GM23338 (cell line): ENCODE measurements at regions not wholly inside any gene's neighbourhood (a gene's known extent, or its start where the extent isn't known, plus 50 kb on each side); places are given as distances from the start of the nearest gene placed in this dataset.

Experiments used
- ATAC-seq: fragments of 200-7000 bp; cut with Tn5 transposase; 3 replicates; pipeline ENCODE4 v1.9.1; 2020
- DNase-seq: peaks from one replicate; pipeline ENCODE4 v3.0.0-alpha.2; 2015; ENCODE audit warnings: low spot score
- H2AFZ ChIP-seq: fragments of 200-600 bp; sonication (generic); 2 replicates; pipeline ENCODE4 v1.8.0; 2016; ENCODE audit warnings: antibody characterized with exemption, mild to moderate bottlenecking, moderate library complexity
- H3F3A ChIP-seq: fragments of 200-600 bp; sonication (generic); replicated peaks from 2 replicates; pipeline ENCODE4 v1.8.0; 2017; ENCODE audit warnings: antibody characterized with exemption, mixed run types, low read depth
- H3K27ac ChIP-seq: fragments of 200-600 bp; sonication (generic); 2 replicates; pipeline ENCODE4 v1.6.1; 2016; ENCODE audit warnings: low read depth
- H3K27me3 ChIP-seq: fragments of 200-600 bp; sonication (generic); 2 replicates; pipeline ENCODE4 v1.8.0; 2016; ENCODE audit warnings: mild to moderate bottlenecking, mixed run types, moderate library complexity; ENCODE audit not compliant: insufficient read depth
- H3K36me3 ChIP-seq: fragments of 200-600 bp; sonication (generic); 2 replicates; pipeline ENCODE4 v1.8.0; 2016; ENCODE audit warnings: mild to moderate bottlenecking; ENCODE audit not compliant: insufficient read depth
- H3K4me1 ChIP-seq: fragments of 200-600 bp; sonication (generic); 2 replicates; pipeline ENCODE4 v1.8.0; 2016; ENCODE audit warnings: mild to moderate bottlenecking, moderate library complexity; ENCODE audit not compliant: insufficient read depth
- H3K4me2 ChIP-seq: fragments of 200-600 bp; sonication (generic); 2 replicates; pipeline ENCODE4 v1.7.1; 2017; ENCODE audit warnings: mixed run types
- H3K4me3 ChIP-seq: fragments of 200-600 bp; sonication (generic); 2 replicates; pipeline ENCODE4 v1.6.1; 2016; ENCODE audit warnings: mixed run types
- H3K79me2 ChIP-seq: fragments of 200-600 bp; sonication (generic); replicated peaks from 2 replicates; pipeline ENCODE4 v1.8.0; 2017; ENCODE audit warnings: mild to moderate bottlenecking; ENCODE audit not compliant: insufficient read depth
- H3K9me2 ChIP-seq: fragments of 200-600 bp; sonication (generic); 2 replicates; pipeline ENCODE4 v1.8.0; 2017; ENCODE audit not compliant: insufficient read depth
- H4K20me1 ChIP-seq: fragments of 200-600 bp; sonication (generic); replicated peaks from 2 replicates; pipeline ENCODE4 v1.8.0; 2017; ENCODE audit warnings: mild to moderate bottlenecking; ENCODE audit not compliant: insufficient read depth
- H3K27ac Mint-ChIP-seq: 2 replicates; pipeline ENCODE4 v1.8.0; 2020; ENCODE audit warnings: inconsistent platforms, mild to moderate bottlenecking, moderate library complexity, mixed read lengths
- H3K27me3 Mint-ChIP-seq: 3 replicates; pipeline ENCODE4 v1.8.0; 2022; ENCODE audit warnings: low read depth, mild to moderate bottlenecking, moderate library complexity, mixed read lengths, inconsistent platforms; ENCODE audit not compliant: insufficient read depth, poor library complexity
- H3K36me3 Mint-ChIP-seq: 3 replicates; pipeline ENCODE4 v1.8.0; 2021; ENCODE audit warnings: low read depth, mild to moderate bottlenecking, inconsistent platforms, moderate library complexity, mixed read lengths
- H3K4me1 Mint-ChIP-seq: 3 replicates; pipeline ENCODE4 v1.8.0; 2020; ENCODE audit warnings: mild to moderate bottlenecking, inconsistent platforms, mixed read lengths
- H3K4me3 Mint-ChIP-seq: 3 replicates; pipeline ENCODE4 v1.8.0; 2021; ENCODE audit warnings: moderate library complexity, mild to moderate bottlenecking, inconsistent platforms, mixed read lengths
- H3K9me3 Mint-ChIP-seq: 3 replicates; pipeline ENCODE4 v1.8.0; 2020; ENCODE audit warnings: moderate library complexity, mild to moderate bottlenecking, inconsistent platforms, mixed read lengths
- CREB1 ChIP-seq: fragments of 250-450 bp; sonication (Bioruptor Pico); IDR thresholded peaks from 2 replicates; pipeline ENCODE4 v1.5.0; 2020; ENCODE audit warnings: low read depth, mild to moderate bottlenecking, moderate library complexity
- ETS1 ChIP-seq: IDR thresholded peaks from 2 replicates; pipeline ENCODE4 v1.6.1; 2016; ENCODE audit warnings: antibody characterized with exemption
- EZH2 ChIP-seq: fragments of 200-600 bp; sonication (generic); IDR thresholded peaks from one replicate; pipeline ENCODE4 v1.8.0; 2017; ENCODE audit warnings: antibody characterized with exemption, mild to moderate bottlenecking, low read depth; ENCODE audit not compliant: unreplicated experiment
- EZH2phosphoT487 ChIP-seq: fragments of 200-600 bp; sonication (generic); IDR thresholded peaks from one replicate; pipeline ENCODE4 v1.8.1; 2018; ENCODE audit warnings: antibody characterized with exemption; ENCODE audit not compliant: unreplicated experiment
- NANOG ChIP-seq: IDR thresholded peaks from 2 replicates; pipeline ENCODE4 v1.6.1; 2016; ENCODE audit warnings: antibody characterized with exemption, borderline replicate concordance
- POLR2AphosphoS5 ChIP-seq: IDR thresholded peaks from 2 replicates; pipeline ENCODE4 v1.6.1; 2016; ENCODE audit warnings: antibody characterized with exemption, low read depth
- STAT1 ChIP-seq: IDR thresholded peaks from one replicate; pipeline ENCODE4 v1.6.1; 2016; ENCODE audit warnings: antibody characterized with exemption; ENCODE audit not compliant: unreplicated experiment
- ZNF114 ChIP-seq: fragments of 250-450 bp; sonication (Bioruptor Pico); IDR thresholded peaks from 2 replicates; pipeline ENCODE4 v1.5.0; 2020; ENCODE audit warnings: mild to moderate bottlenecking, moderate library complexity
- ZNF331 ChIP-seq: fragments of 250-450 bp; sonication (Bioruptor Pico); IDR thresholded peaks from 2 replicates; pipeline ENCODE4 v1.5.0; 2020; ENCODE audit warnings: low read depth, mild to moderate bottlenecking, moderate library complexity
- TF ChIP-seq, protein P1 (sequence below), 2 experiments: fragments of 200-600 bp in 1 of 2; sonication (generic) in 1 of 2; conservative IDR thresholded peaks; 2 replicates each; pipeline versions ENCODE4 v1.5.1 to v1.6.1; 2016 to 2017; ENCODE audit warnings: antibody characterized with exemption in 2 of 2, low read depth in 2 of 2, mild to moderate bottlenecking in 2 of 2, moderate library complexity in 1 of 2
- TF ChIP-seq, protein P2 (sequence below): IDR thresholded peaks from one replicate; pipeline ENCODE4 v1.6.1; 2018; ENCODE audit warnings: antibody characterized with exemption; ENCODE audit not compliant: unreplicated experiment

GRCh38 chr17:11077673-11078072 lies 163.3 kb upstream of the SHISA6 start:
- DNase-seq = no peak
- no peaks in the 10 kb centered on the region for H3K79me2 ChIP-seq
- H4K20me1 ChIP-seq = no peaks in the 10 kb centered on the region
- peaks cover 10% of the 10 kb centered on the region for H3K36me3 ChIP-seq
- H3K4me2 ChIP-seq = no peak overlapping the region
- H3K27me3 Mint-ChIP-seq = peaks cover 2% of the 10 kb centered on the region
- H3K9me2 ChIP-seq = no peaks in the 10 kb centered on the region
- H3F3A ChIP-seq = no peaks in the 10 kb centered on the region
- H3K27me3 ChIP-seq = no peaks in the 10 kb centered on the region
- H3K4me3 ChIP-seq = no peak overlapping the region
- H3K27ac Mint-ChIP-seq = no peak overlapping the region
- ATAC-seq = no peak
- no peak for TF ChIP-seq ZNF331
- no peak for TF ChIP-seq STAT1
- TF ChIP-seq, protein P1, sequence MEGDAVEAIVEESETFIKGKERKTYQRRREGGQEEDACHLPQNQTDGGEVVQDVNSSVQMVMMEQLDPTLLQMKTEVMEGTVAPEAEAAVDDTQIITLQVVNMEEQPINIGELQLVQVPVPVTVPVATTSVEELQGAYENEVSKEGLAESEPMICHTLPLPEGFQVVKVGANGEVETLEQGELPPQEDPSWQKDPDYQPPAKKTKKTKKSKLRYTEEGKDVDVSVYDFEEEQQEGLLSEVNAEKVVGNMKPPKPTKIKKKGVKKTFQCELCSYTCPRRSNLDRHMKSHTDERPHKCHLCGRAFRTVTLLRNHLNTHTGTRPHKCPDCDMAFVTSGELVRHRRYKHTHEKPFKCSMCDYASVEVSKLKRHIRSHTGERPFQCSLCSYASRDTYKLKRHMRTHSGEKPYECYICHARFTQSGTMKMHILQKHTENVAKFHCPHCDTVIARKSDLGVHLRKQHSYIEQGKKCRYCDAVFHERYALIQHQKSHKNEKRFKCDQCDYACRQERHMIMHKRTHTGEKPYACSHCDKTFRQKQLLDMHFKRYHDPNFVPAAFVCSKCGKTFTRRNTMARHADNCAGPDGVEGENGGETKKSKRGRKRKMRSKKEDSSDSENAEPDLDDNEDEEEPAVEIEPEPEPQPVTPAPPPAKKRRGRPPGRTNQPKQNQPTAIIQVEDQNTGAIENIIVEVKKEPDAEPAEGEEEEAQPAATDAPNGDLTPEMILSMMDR (conservative IDR thresholded peaks at IDR 0.05; ENCODE audit: low read depth in 2 of 2) = no peak
- TF ChIP-seq EZH2phosphoT487 = no peak
- TF ChIP-seq ZNF114 (CRISPR knock-in tag) = no peak
- TF ChIP-seq ETS1 = no peak
- no peak for TF ChIP-seq CREB1 (CRISPR knock-in tag)
- no peak for TF ChIP-seq EZH2
- TF ChIP-seq NANOG = no peak
- H3K36me3 Mint-ChIP-seq = peaks cover 34% of the 10 kb centered on the region
- no peaks in the 10 kb centered on the region for H3K4me1 ChIP-seq
- H3K27ac ChIP-seq = no peak overlapping the region
- no peak overlapping the region for H2AFZ ChIP-seq
- peaks cover 95% of the 10 kb centered on the region for H3K9me3 Mint-ChIP-seq
- H3K4me3 Mint-ChIP-seq = no peak overlapping the region
- H3K4me1 Mint-ChIP-seq = no peaks in the 10 kb centered on the region

DNA sequence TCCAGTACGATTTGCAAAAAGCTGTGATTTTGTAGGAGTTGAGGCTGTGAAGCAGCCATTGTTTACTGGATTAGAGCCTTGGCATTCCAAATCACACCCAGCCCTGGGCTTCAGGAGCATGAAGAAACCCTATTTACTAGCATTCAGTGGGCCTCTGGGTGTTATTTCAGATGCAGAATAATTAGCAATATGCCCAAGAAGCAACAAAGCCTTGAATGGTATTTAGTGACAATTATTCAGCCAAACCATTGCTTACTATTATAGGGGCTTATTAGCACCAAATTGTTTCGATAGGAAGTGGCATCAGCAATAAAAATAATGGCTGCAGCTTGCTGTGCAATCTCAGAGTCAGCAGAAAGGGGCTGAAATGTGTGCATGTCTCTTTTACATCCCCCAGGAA lies 166.6 kb upstream of the SHISA6 start:
- H3K9me3 Mint-ChIP-seq = peaks cover 99% of the 10 kb centered on the region
- no peak overlapping the region for H3K27ac Mint-ChIP-seq
- TF ChIP-seq, protein P1 (conservative IDR thresholded peaks at IDR 0.05; ENCODE audit: low read depth in 2 of 2) = no peak
- no peak for TF ChIP-seq NANOG
- no peak for TF ChIP-seq ZNF331
- TF ChIP-seq STAT1 = no peak
- no peak for TF ChIP-seq EZH2
- no peak for TF ChIP-seq POLR2AphosphoS5
- TF ChIP-seq, protein P2, sequence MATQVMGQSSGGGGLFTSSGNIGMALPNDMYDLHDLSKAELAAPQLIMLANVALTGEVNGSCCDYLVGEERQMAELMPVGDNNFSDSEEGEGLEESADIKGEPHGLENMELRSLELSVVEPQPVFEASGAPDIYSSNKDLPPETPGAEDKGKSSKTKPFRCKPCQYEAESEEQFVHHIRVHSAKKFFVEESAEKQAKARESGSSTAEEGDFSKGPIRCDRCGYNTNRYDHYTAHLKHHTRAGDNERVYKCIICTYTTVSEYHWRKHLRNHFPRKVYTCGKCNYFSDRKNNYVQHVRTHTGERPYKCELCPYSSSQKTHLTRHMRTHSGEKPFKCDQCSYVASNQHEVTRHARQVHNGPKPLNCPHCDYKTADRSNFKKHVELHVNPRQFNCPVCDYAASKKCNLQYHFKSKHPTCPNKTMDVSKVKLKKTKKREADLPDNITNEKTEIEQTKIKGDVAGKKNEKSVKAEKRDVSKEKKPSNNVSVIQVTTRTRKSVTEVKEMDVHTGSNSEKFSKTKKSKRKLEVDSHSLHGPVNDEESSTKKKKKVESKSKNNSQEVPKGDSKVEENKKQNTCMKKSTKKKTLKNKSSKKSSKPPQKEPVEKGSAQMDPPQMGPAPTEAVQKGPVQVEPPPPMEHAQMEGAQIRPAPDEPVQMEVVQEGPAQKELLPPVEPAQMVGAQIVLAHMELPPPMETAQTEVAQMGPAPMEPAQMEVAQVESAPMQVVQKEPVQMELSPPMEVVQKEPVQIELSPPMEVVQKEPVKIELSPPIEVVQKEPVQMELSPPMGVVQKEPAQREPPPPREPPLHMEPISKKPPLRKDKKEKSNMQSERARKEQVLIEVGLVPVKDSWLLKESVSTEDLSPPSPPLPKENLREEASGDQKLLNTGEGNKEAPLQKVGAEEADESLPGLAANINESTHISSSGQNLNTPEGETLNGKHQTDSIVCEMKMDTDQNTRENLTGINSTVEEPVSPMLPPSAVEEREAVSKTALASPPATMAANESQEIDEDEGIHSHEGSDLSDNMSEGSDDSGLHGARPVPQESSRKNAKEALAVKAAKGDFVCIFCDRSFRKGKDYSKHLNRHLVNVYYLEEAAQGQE = no peak
- TF ChIP-seq ETS1 = no peak
- no peak for TF ChIP-seq CREB1 (CRISPR knock-in tag)

More for the DNA sequence above, 166.6 kb upstream of the SHISA6 start:
- H3K27me3 ChIP-seq = no peaks in the 10 kb centered on the region
- H3K4me1 ChIP-seq = no peaks in the 10 kb centered on the region
- H3K4me3 Mint-ChIP-seq = no peak overlapping the region
- H4K20me1 ChIP-seq = no peaks in the 10 kb centered on the region
- no peaks in the 10 kb centered on the region for H3K9me2 ChIP-seq
- H3K79me2 ChIP-seq = no peaks in the 10 kb centered on the region
- peaks cover 2% of the 10 kb centered on the region for H3K27me3 Mint-ChIP-seq
- peaks cover 4% of the 10 kb centered on the region; the same call in 1 of the 2 replicates for H3K36me3 ChIP-seq
- H3K4me3 ChIP-seq = no peak overlapping the region
- no peak overlapping the region for H3K4me2 ChIP-seq
- no peaks in the 10 kb centered on the region for H3K4me1 Mint-ChIP-seq
- peaks cover 42% of the 10 kb centered on the region for H3K36me3 Mint-ChIP-seq
- no peak overlapping the region for H3K27ac ChIP-seq
- ATAC-seq (no peak), DNase-seq (no peak)
- no peak overlapping the region for H2AFZ ChIP-seq
- H3F3A ChIP-seq = no peaks in the 10 kb centered on the region
